GM21447 (cell line): ENCODE measurements at regions not wholly inside any gene's neighbourhood (a gene's known extent, or its start where the extent isn't known, plus 50 kb on each side); places are given as distances from the start of the nearest gene placed in this dataset.
"Not testable (repeated sequence)": the region's sequence is repeated elsewhere in the genome, so short reads cannot be mapped to it uniquely, and the experiment has no call there.

Experiments
- ATAC-seq: cut with Tn5 transposase; IDR thresholded peaks from one replicate; pipeline ENCODE4 v1.9.1; 2021; ENCODE audit not compliant: unreplicated experiment

GRCh38 chr10:55537497-55537896 lies 736.5 kb upstream of the PCDH15 start:
- not testable (repeated sequence) for ATAC-seq

- ATAC-seq, result no peak
These were observed 718.2 kb upstream of the PCDH15 start for GRCh38 chr10:55519264-55519663.

- not testable (repeated sequence) for ATAC-seq
These were observed 717.4 kb upstream of the PCDH15 start for GRCh38 chr10:55518416-55518815.

GRCh38 chr10:55509168-55509567 lies 708.1 kb upstream of the PCDH15 start:
- ATAC-seq, result no peak

- ATAC-seq, result no peak
These were observed 700.0 kb upstream of the PCDH15 start for GRCh38 chr10:55500931-55501559.

GRCh38 chr10:55497893-55498499 lies 697.0 kb upstream of the PCDH15 start:
- ATAC-seq, result no peak

- no peak for ATAC-seq
These were observed 694.5 kb upstream of the PCDH15 start for GRCh38 chr10:55495555-55495954.

GRCh38 chr10:55491712-55492111 lies 690.7 kb upstream of the PCDH15 start:
- no peak for ATAC-seq

GRCh38 chr10:55485827-55486226 lies 684.8 kb upstream of the PCDH15 start:
- no peak for ATAC-seq

GRCh38 chr10:55476129-55476528 lies 675.1 kb upstream of the PCDH15 start:
- no peak for ATAC-seq

- no peak for ATAC-seq
These were observed 673.2 kb upstream of the PCDH15 start for GRCh38 chr10:55474258-55474657.

GRCh38 chr10:55470840-55471239 lies 669.8 kb upstream of the PCDH15 start:
- no peak for ATAC-seq

GRCh38 chr10:55466806-55467504 lies 665.9 kb upstream of the PCDH15 start:
- no peak for ATAC-seq

GRCh38 chr10:55464083-55464482 lies 663.1 kb upstream of the PCDH15 start:
- no peak for ATAC-seq

GRCh38 chr10:55460008-55460407 lies 659.0 kb upstream of the PCDH15 start:
- ATAC-seq, result no peak

GRCh38 chr10:55449981-55450380 lies 649.0 kb upstream of the PCDH15 start:
- no peak for ATAC-seq

- ATAC-seq, result no peak
These were observed 645.5 kb upstream of the PCDH15 start for GRCh38 chr10:55446441-55447002.

- ATAC-seq, result no peak
These were observed 640.7 kb upstream of the PCDH15 start for GRCh38 chr10:55441777-55442176.

- ATAC-seq, result no peak
These were observed 625.1 kb upstream of the PCDH15 start for GRCh38 chr10:55426138-55426537.

GRCh38 chr10:55410415-55410885 lies 609.4 kb upstream of the PCDH15 start:
- ATAC-seq, result no peak

- ATAC-seq, result no peak
These were observed 603.1 kb upstream of the PCDH15 start for GRCh38 chr10:55404094-55404493.
